ENCODE measurements at regions not wholly inside any gene's neighbourhood (a gene's known extent, or its start where the extent isn't known, plus 50 kb on each side); places are given as distances from the start of the nearest gene placed in this dataset.

GRCh38 chr13:95432141-95432540, 120.4 kb upstream of the CLDN10 start:
- no peak for TF ChIP-seq CTCF (IDR thresholded peaks at IDR 0.05; ENCODE audit: poor library complexity, severe bottlenecking)
- ATAC-seq (ENCODE audit: low read depth) = no peak
- H3K4me3 ChIP-seq (ENCODE audit: severe bottlenecking) = no peak overlapping the region
- no peaks in the 10 kb centered on the region for H3K27me3 ChIP-seq (ENCODE audit: insufficient read depth, poor library complexity, severe bottlenecking)
- no peak overlapping the region for H3K27ac ChIP-seq (ENCODE audit: poor library complexity, severe bottlenecking)
- H3K36me3 ChIP-seq (ENCODE audit: low read depth) = no peaks in the 10 kb centered on the region
- no peak for DNase-seq (ENCODE audit: low spot score)
- H3K4me1 ChIP-seq (ENCODE audit: insufficient read depth, poor library complexity, severe bottlenecking) = no peaks in the 10 kb centered on the region
- H3K9me3 ChIP-seq (ENCODE audit: severe bottlenecking) = no peaks in the 10 kb centered on the region

- H3K27me3 ChIP-seq (ENCODE audit: insufficient read depth, poor library complexity, severe bottlenecking) = no peaks in the 10 kb centered on the region
- H3K27ac ChIP-seq (ENCODE audit: poor library complexity, severe bottlenecking) = no peak overlapping the region
- TF ChIP-seq CTCF (IDR thresholded peaks at IDR 0.05; ENCODE audit: poor library complexity, severe bottlenecking) = no peak
- DNase-seq (ENCODE audit: low spot score) (peak; percentile 54), ATAC-seq (ENCODE audit: low read depth) (no peak)
- no peaks in the 10 kb centered on the region for H3K4me1 ChIP-seq (ENCODE audit: insufficient read depth, poor library complexity, severe bottlenecking)
- H3K36me3 ChIP-seq (ENCODE audit: low read depth) = no peaks in the 10 kb centered on the region
- H3K9me3 ChIP-seq (ENCODE audit: severe bottlenecking) = no peaks in the 10 kb centered on the region
- no peak overlapping the region for H3K4me3 ChIP-seq (ENCODE audit: severe bottlenecking)
Observed at GRCh38 chr13:95433537-95433936, 119.0 kb upstream of the CLDN10 start.

- no peak for TF ChIP-seq CTCF (IDR thresholded peaks at IDR 0.05; ENCODE audit: poor library complexity, severe bottlenecking)
- Histone ChIP-seq H3K27me3 (ENCODE audit: insufficient read depth, poor library complexity, severe bottlenecking) (no peaks in the 10 kb centered on the region), H3K4me3 (ENCODE audit: severe bottlenecking) (no peak overlapping the region), H3K4me1 (ENCODE audit: insufficient read depth, poor library complexity, severe bottlenecking) (no peaks in the 10 kb centered on the region), H3K36me3 (ENCODE audit: low read depth) (no peaks in the 10 kb centered on the region), H3K9me3 (ENCODE audit: severe bottlenecking) (no peaks in the 10 kb centered on the region), H3K27ac (ENCODE audit: poor library complexity, severe bottlenecking) (no peak overlapping the region)
- ATAC-seq (ENCODE audit: low read depth) (no peak), DNase-seq (ENCODE audit: low spot score) (no peak)
Observed at GRCh38 chr13:95434111-95434510, 118.4 kb upstream of the CLDN10 start.

- Histone ChIP-seq H3K4me1 (ENCODE audit: insufficient read depth, poor library complexity, severe bottlenecking) (no peaks in the 10 kb centered on the region), H3K4me3 (ENCODE audit: severe bottlenecking) (no peak overlapping the region), H3K9me3 (ENCODE audit: severe bottlenecking) (no peaks in the 10 kb centered on the region), H3K27me3 (ENCODE audit: insufficient read depth, poor library complexity, severe bottlenecking) (peaks cover under 1% of the 10 kb centered on the region), H3K36me3 (ENCODE audit: low read depth) (no peaks in the 10 kb centered on the region), H3K27ac (ENCODE audit: poor library complexity, severe bottlenecking) (no peak overlapping the region)
- DNase-seq (ENCODE audit: low spot score) (no peak), ATAC-seq (ENCODE audit: low read depth) (no peak)
- TF ChIP-seq CTCF (IDR thresholded peaks at IDR 0.05; ENCODE audit: poor library complexity, severe bottlenecking) = no peak
Observed at GRCh38 chr13:95437561-95437960, 115.0 kb upstream of the CLDN10 start.

- peaks cover 2% of the 10 kb centered on the region for H3K27me3 ChIP-seq (ENCODE audit: insufficient read depth, poor library complexity, severe bottlenecking)
- no peaks in the 10 kb centered on the region for H3K9me3 ChIP-seq (ENCODE audit: severe bottlenecking)
- no peaks in the 10 kb centered on the region for H3K4me1 ChIP-seq (ENCODE audit: insufficient read depth, poor library complexity, severe bottlenecking)
- H3K4me3 ChIP-seq (ENCODE audit: severe bottlenecking) = no peak overlapping the region
- H3K27ac ChIP-seq (ENCODE audit: poor library complexity, severe bottlenecking) = no peak overlapping the region
- DNase-seq (ENCODE audit: low spot score) (no peak), ATAC-seq (ENCODE audit: low read depth) (no peak)
- TF ChIP-seq CTCF (IDR thresholded peaks at IDR 0.05; ENCODE audit: poor library complexity, severe bottlenecking) = no peak
- no peaks in the 10 kb centered on the region for H3K36me3 ChIP-seq (ENCODE audit: low read depth)
Observed at GRCh38 chr13:95438297-95438696, 114.2 kb upstream of the CLDN10 start.

Data from RWPE2 (cell line).